MM.1S (cell line): ENCODE measurements at regions not wholly inside any gene's neighbourhood (a gene's known extent, or its start where the extent isn't known, plus 50 kb on each side); places are given as distances from the start of the nearest gene placed in this dataset.

Source experiments
- EZH2 ChIP-seq: fragments of 300-600 bp; sonication (generic); optimal IDR thresholded peaks from 2 replicates; pipeline ENCODE3; 2017; ENCODE audit warnings: low read depth, mild to moderate bottlenecking, antibody characterized with exemption, low read length, mixed read lengths
- TF ChIP-seq, protein P1 (sequence below): fragments of 300-600 bp; sonication (generic); IDR thresholded peaks from 2 replicates; pipeline ENCODE4 v1.5.1; 2016; ENCODE audit warnings: antibody characterized with exemption, low read length, mixed read lengths

DNA sequence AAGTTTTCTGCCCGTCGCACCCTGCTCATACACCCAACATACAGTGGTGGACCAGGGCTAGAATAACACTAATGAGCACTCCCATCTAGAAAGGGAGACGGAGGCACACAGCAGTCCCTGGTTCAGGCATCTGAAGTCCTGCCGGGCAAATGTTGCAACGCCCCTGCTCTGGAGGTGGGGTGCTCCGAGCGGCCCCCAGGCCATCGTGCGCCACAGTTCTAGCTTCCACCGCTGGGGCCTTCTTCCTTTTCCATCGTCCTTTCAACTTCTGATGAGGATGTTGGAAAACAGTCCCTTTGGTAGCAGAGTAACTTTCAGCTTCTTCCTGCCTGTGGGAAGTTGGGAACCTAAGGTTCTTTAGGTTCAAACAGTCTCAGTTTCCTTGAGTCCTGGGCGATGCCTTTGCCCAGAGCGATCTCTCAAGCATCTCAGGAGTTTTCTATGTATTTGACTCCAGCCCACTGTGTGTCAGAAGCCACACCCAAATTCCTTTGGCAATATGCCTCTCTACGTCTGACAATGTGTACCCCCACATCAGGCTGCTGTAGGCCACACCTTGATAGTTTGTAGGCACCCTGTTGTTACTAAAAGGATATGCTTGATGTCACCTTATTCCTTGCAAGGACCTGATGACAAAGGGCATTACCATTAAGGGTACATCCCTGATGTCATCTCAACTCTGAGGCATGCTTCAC is 258.8 kb downstream of the GLI2 start:
- TF ChIP-seq, protein P1, sequence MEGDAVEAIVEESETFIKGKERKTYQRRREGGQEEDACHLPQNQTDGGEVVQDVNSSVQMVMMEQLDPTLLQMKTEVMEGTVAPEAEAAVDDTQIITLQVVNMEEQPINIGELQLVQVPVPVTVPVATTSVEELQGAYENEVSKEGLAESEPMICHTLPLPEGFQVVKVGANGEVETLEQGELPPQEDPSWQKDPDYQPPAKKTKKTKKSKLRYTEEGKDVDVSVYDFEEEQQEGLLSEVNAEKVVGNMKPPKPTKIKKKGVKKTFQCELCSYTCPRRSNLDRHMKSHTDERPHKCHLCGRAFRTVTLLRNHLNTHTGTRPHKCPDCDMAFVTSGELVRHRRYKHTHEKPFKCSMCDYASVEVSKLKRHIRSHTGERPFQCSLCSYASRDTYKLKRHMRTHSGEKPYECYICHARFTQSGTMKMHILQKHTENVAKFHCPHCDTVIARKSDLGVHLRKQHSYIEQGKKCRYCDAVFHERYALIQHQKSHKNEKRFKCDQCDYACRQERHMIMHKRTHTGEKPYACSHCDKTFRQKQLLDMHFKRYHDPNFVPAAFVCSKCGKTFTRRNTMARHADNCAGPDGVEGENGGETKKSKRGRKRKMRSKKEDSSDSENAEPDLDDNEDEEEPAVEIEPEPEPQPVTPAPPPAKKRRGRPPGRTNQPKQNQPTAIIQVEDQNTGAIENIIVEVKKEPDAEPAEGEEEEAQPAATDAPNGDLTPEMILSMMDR, result no peak
- TF ChIP-seq EZH2, result no peak
